GM21619 (cell line): ENCODE measurements at regions not wholly inside any gene's neighbourhood (a gene's known extent, or its start where the extent isn't known, plus 50 kb on each side); places are given as distances from the start of the nearest gene placed in this dataset.
A peak's percentile ranks its signal among the peaks of the same experiment; 100 is the strongest.

Experiments
- ATAC-seq: cut with Tn5 transposase; IDR thresholded peaks from one replicate; pipeline ENCODE4 v1.9.1; 2021; ENCODE audit not compliant: unreplicated experiment

- no peak for ATAC-seq
Measured at GRCh38 chr20:42020316-42020715, 402.1 kb upstream of the CHD6 start.

- no peak for ATAC-seq
Measured at GRCh38 chr20:42018979-42019378, 400.8 kb upstream of the CHD6 start.

- ATAC-seq, result no peak
Measured at GRCh38 chr20:42010090-42010489, 391.9 kb upstream of the CHD6 start.

- no peak for ATAC-seq
Measured at GRCh38 chr20:42007251-42007650, 389.1 kb upstream of the CHD6 start.

- no peak for ATAC-seq
Measured at GRCh38 chr20:42005211-42005610, 387.0 kb upstream of the CHD6 start.

GRCh38 chr20:42003380-42003779 lies 385.2 kb upstream of the CHD6 start:
- ATAC-seq, result no peak

GRCh38 chr20:41998539-41999341 lies 380.6 kb upstream of the CHD6 start:
- no peak for ATAC-seq

- ATAC-seq, result no peak
Measured at GRCh38 chr20:41996951-41997350, 378.8 kb upstream of the CHD6 start.

- ATAC-seq, result no peak
Measured at GRCh38 chr20:41992481-41992880, 374.3 kb upstream of the CHD6 start.

GRCh38 chr20:41991412-41991811 lies 373.2 kb upstream of the CHD6 start:
- ATAC-seq, result no peak

GRCh38 chr20:41989935-41990635 lies 371.9 kb upstream of the CHD6 start:
- ATAC-seq, result no peak

- ATAC-seq, result no peak
Measured at GRCh38 chr20:41989039-41989679, 371.0 kb upstream of the CHD6 start.

GRCh38 chr20:41984031-41984430 lies 365.9 kb upstream of the CHD6 start:
- peak; percentile 64 for ATAC-seq

GRCh38 chr20:41983159-41983558 lies 365.0 kb upstream of the CHD6 start:
- ATAC-seq, result no peak

- ATAC-seq, result no peak
Measured at GRCh38 chr20:41981746-41982145, 363.6 kb upstream of the CHD6 start.

GRCh38 chr20:41978875-41979274 lies 360.7 kb upstream of the CHD6 start:
- ATAC-seq, result no peak

GRCh38 chr20:41978246-41978790 lies 360.1 kb upstream of the CHD6 start:
- no peak for ATAC-seq

GRCh38 chr20:41969656-41970055 lies 351.5 kb upstream of the CHD6 start:
- no peak for ATAC-seq

- no peak for ATAC-seq
Measured at GRCh38 chr20:41960166-41960565, 342.0 kb upstream of the CHD6 start.

- no peak for ATAC-seq
Measured at GRCh38 chr20:41958391-41958790, 340.2 kb upstream of the CHD6 start.

GRCh38 chr20:41956338-41957074 lies 338.3 kb upstream of the CHD6 start:
- ATAC-seq, result no peak
